HG03558 (cell line): ENCODE measurements at regions not wholly inside any gene's neighbourhood (a gene's known extent, or its start where the extent isn't known, plus 50 kb on each side); places are given as distances from the start of the nearest gene placed in this dataset.

Experiments used
- ATAC-seq: cut with Tn5 transposase; IDR thresholded peaks from one replicate; pipeline ENCODE4 v1.9.1; 2021; ENCODE audit warnings: moderate number of reproducible peaks; ENCODE audit not compliant: unreplicated experiment; ENCODE audit errors: extremely low read depth

DNA sequence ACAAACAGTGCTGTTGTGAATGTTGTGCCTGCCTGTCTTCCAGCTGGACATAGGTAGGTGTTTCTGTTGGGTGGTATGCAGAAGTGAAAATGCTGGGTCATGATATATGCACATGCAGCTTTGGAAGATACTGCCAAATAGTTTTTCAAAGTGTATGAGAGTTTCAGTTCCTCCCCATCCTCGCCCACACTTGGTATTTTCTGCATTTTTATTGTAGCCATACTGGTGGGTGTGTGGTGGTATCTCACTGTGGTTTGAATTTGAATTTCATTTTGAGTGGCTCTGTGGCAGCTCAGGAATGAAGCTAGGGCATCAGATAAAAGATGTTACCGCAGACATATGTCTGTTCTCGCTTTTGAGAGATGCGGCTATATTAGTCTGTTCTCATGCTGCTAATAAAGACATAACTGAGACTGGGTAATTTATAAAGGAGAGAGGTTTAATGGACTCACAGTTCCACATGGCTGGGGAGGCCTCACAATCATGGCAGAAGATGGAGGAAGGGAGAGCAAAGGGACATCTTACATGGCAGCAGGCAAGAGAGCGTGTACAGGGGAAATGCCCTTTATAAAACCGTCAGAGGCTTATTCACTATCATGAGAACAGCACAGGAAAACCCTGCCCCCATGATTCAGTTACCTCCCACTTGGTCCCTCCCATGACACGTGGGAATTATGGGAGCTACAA is 183.1 kb downstream of the CAND1 start:
- peak; percentile 38 for ATAC-seq

DNA sequence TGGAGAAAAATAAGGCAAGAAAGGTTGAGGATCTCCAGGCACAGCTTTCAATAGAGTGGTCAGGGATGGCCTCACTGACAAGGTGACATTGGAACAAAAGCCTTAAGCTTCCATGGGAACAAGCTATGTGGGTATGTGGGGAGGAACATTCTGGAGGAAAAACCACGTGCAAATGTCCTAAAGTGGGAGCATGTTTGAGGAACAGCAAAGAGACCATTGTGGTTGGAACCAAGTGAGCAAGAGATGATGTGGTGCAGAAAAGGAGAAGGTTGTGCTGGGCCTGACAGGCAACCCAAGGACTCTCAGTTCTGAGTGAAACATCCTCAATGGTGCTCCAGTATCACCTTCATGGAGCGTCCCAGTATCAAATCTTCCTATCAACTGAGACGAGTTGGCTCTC is 184.0 kb downstream of the CAND1 start:
- ATAC-seq = no peak

DNA sequence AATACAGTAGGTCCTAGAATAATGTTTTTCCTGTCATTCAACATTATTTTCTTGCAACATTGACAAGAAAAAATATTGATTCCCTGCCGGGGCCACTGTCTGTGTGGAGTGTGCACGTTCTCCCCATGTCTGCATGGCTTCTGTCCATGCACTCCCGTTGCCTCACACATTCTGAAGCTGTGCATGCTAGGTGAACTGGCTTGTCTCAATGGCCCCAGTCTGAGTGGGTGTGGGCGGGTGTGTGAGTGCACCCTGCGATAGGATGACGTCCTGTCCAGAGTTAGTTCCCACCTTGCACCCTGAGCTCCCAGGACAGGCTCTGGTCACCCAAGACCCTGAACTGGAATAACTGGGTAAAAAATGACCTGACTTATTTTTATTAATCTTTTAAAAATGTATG is 186.1 kb downstream of the CAND1 start:
- no peak for ATAC-seq

DNA sequence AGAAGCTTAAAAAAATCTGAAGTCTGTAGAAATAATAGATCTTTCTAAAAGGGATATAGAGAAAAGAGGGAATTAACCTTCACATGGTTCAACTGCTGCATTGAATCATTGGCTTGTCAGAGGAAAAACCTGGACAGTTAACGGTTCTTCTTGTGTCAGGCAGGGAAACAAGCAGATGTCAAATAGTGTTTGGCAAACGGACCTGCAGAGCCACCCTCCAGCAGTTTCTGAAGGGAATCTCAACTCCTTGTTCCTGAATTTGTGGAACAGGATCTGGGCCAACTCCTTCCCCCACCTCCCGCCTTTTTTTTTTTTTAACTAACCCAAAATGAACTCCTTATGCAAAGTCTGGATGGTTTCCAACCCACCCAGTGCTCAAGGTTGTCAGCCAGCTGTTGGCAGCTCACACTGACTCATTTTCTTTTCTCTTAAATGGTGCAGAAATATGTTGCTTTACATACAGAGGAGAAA is 187.3 kb downstream of the CAND1 start:
- ATAC-seq = no peak

DNA sequence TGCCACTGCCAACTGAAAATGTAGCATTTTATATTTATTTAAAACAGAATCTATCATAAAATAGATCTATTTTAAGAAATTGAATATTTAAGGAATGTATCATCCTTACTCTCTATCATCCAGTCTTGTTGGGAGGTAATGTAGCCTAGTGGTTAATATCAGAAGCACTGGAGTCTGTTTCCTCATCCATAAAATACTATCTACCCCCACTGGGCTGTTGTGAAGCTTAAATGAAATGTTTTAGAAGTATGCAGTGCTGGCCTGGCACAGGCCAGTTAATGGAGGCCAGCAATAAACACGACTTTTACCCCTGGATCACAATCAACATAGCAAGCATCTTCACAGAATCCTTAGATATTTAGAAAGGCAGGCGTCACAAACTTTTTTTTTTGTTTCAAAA is 188.0 kb downstream of the CAND1 start:
- ATAC-seq = no peak

DNA sequence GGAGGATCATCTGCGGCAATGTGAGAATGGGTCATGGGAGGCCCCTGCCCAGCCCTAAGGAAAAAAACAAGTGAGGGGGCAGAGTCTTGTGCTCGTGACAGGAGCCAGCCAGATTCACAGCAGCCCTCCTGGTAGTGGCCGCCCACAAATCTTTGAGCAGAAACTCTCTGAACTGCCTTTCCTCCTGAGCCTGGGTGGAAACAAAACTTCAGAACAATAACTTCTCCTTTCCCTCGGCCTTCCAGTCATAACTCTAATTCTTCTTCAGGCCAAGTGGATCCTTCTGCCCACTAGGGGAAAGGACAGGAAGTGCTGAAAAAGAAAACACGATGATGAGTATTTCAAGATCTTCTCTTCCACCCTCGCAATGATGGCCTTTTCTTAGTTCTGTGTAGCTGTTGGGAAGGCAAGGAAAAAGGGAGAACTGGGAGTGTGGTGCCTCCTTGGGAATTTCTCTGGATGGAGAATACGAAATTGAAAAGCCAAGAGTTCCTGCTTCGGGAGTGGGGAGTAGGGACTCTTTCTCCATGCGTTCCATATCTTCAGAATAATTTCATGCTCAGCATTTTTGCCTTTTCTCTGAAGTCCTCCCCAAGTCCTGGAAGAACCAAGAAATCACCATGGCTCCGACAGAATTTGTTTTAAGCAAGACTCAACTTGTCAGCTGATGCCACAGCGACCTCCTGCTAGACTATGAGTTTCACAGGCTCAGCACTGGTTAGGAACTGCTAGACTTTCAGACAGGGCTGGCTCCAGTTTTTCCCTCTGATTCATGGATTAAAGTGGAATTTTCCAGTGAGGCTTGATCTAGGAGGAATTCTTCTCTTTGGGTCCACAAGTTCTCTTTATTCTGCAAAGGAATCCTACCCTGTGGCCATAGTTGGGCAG is 188.9 kb downstream of the CAND1 start:
- no peak for ATAC-seq

DNA sequence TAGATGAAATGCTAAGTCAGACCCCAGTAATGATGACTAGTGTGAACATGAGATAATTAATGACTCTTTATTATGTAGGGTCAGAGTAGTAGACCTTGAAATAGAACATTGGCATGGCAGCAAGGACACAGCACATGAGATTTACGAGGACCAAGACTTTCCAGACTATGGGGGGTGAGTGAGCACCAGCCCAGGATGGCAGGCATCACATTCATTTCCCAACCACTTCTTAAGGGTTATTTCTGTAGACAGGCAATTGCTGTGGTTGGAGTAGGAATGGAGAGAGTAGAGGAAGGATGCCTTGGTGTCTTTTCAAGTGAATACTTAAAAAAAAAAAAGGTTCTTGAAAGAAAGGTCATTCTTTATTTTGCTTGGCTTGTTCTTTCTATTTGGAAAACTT is 189.4 kb upstream of the DYRK2 start:
- no peak for ATAC-seq

DNA sequence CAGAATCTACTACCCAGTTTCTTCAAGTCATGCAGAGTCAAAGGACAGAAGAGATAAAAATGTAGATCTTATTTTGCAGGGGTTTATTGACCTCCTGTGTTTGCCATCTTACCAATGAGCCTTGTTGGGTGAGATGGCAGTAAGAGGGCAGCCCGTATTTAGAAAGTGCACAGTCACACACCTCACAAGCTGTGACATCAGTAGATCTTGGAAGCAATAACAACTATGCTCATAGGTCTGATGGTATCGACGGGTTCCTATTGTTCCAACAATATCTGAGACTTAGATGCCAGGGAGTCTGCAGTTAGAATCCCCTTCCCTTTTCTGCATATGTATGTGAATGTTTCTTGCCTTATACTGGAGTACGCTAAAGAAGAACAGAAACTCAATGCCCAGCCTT is 189.0 kb upstream of the DYRK2 start:
- no peak for ATAC-seq

DNA sequence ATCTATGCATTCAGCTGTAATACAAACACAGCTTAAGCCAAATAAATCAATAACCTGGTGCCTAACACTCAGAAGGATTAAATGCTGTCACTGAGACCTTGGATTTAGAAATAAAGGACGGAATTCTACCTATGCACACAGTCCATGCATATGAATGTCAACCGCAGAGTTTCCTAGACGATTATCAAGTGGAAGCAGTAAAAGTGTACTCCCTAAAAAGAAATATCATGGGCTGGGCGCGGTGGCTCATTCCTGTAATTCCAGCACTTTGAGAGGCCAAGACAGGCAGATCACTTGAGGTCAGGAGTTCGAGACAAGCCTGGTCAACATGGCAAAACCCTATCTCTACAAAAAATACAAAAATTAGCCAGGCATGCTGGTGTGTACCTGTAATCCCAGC is 188.2 kb upstream of the DYRK2 start:
- ATAC-seq = no peak

DNA sequence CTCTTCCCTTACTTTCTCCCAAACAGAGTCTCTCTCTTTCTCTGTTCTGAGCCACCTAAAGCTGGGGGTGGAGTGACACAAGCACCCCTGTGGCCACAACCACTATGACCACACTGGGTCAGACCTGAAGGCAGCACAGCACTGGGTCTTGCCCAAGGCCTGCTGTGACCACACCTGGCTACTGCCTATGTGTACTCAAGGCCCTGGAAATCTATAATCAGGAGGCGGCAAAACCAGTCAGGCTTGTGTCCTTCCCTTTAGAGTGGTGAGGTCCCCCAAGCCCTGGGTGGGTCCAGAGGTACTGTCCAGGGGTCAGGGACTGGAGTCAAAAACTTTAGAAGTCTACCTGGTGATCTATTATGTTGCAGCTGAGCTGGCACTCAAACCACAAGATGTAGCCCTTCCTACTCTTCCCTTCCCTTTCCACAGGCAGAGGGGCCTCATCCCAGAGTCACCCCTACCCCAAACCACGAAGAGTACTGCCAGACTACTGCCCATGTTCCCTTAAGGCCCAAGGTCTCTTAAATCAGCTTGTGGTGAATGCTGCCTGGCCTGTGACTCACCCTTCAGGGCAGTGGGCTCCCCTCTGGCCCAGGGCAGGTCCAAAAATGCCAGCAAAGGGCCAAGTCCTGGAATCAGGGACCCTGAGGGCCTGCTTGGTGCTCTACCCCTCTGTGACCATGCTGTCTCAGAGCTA is 179.8 kb upstream of the DYRK2 start:
- no peak for ATAC-seq

DNA sequence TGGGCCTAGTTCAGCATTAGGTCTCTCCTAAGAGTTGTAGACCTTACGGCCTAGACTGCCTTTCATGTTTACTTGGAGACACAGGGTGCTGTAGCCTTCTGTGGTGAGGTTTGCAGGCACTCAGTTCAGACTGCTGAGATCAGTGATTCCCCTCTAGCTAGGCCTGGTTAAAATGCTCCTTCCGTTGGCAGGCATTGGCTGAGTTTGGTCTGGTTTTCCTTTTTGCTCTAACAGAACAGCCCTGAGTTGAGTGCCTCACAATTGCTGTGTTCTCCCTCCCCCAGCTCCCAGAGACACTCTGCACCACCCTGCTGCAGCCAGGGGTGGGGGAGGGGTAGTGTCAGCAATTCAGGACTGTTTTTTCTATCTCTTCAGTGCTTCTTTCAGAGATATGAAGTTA is 178.9 kb upstream of the DYRK2 start:
- ATAC-seq = no peak

DNA sequence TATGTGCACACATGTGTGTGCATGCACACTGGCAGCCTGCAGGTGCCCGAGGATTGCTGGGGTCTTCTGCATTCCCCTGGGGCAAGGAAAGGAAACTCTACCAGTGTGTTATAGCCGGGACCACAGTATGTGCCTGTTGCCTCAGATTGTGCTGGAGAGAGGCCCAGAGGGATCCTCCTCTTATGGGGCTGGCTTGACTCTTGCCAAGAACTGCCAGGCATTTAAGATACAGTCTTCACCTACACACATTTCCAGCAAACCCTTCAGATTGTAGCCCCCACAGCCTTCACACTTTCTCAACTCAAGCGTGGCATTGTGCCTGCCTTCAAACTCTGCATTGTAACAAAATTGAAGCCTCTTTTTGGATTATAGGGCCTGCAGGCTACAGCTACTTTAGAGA is 176.7 kb upstream of the DYRK2 start:
- ATAC-seq = no peak

DNA sequence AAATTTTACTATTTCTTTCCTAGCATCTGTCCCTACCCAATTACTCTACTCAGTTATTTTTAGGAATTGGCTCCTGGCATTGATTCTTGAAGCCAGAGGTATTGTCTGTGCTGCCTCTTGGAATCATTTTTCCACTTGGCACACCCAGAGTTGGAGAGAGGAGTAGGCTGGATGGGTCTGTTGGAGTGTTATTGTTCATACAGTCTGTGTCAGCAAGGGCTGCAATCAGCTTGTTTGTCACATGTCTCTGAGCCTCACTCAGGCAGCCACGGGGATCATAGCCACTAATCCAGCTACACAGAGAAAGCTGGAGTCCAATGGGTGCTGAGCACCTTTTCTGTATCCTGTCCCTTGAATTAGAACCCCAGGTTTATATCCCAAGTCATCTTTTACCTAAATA is 176.0 kb upstream of the DYRK2 start:
- no peak for ATAC-seq

DNA sequence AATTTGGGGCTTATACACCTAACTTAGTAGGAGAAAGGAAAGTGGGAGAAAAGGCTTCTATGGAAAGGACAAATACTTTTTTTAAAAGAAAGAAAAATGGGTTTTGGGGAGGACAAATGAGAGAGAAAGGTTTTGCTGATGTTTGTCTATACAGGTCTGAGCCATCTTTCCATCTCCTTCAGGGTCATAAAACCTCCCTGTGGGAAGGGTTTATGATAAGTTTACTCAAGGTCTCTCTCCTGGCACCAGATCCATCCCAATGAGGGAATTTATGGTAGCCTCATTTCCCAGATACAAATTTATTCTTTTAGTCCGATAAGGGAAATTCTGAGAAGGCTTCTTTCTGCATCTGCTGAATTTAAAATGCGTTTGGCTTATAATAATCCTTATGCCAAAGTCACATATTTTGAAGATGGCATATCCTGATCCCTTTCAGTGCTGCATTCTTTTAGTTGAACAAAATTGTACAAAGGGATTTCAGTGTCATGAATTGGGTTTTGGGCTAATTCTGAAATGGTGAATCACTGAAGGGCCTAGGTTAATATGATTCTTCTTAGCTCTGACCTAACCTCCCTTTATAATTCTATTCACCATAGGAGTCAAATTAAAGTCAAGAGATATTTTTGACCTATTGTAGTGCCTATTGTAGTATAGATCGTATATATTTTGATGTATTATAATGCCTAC is 173.5 kb upstream of the DYRK2 start:
- ATAC-seq = no peak

DNA sequence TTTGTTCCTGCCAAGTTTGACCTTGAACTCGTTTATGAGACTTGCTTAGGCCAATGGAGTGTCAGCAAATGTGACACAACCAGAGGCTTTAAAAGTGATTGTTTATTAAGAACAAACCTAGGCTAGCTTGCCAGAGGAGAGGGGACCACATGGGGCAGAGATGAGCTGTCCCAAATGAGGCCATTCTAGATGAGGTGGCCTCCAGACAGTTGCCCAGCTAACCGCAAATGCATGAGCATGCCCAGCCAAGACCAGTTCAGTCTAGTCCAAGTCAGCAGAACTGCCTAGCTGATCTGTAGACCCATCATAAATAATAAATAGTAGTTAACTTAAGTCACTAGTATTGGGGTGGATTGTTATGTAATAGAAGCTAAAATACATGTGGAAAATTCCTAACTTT is 172.8 kb upstream of the DYRK2 start:
- no peak for ATAC-seq

DNA sequence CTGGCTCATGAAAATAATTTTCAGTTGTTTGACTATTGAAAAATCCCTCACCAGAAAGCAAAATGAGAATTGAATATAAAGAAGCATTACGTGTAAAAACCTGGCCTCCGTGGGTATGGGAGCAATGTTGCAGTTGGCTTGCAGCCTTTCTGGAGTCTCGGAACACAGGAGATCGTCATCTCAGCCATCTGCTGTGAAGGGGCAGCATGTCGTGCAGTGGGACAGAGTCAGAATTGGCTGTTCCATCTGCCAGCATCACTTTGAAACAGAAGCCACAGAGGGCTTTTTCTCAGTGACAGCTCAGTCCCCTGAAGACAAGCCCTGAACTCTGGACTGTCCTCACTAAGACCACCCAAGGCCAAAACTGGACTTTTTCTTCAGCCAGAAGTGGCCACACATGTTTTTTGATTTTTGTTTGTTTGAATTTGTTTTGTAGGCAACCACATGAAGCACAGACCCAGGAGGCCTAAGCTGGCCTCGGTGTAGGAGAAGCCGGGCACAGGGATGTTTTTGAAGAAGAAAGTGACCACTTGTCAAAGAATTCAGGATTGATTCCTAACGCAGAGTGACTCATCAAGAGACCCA is 170.8 kb upstream of the DYRK2 start:
- no peak for ATAC-seq

DNA sequence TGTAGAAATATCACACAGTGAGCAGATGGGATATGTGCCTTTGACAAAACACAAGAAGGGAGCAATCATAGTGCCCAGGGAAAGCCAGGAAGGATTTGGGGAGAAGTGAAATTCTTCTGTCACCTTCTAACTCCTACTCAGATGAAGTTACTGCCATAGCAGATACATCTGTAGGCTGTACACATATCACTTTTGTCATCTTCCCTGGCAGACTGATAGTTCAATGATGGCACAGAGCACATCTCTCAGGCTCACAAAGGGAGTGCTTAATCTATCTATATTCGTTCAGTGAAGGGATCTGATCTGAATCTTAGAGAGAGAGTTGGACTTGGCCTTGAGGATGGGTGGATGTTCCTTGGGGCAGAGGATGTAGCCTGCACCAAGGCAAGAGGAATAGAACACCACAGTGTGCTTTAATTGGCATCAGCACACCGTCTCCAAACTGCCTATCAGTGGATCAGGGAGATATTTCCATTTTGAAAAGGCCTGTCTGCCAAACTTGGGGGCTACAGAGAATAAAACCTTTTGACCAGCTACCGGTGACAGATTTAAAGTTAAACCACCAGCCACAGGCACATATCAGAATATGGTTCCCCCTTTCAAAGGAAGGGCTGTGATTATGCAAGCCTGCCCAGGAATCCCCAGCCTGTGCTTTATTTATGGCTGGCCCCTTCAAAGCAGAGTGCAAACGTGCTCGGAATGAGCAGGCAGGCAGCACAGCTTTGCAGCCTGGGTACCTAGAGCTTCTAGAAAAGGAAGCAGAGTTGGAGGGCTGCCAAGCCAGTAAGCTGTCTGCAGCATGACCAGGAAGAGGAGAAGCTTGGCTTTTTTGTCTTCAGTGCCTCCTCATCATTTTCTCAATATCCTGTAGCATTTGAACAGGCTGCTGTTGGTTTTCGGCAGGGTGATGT is 165.5 kb upstream of the DYRK2 start:
- peak; percentile 63 for ATAC-seq

DNA sequence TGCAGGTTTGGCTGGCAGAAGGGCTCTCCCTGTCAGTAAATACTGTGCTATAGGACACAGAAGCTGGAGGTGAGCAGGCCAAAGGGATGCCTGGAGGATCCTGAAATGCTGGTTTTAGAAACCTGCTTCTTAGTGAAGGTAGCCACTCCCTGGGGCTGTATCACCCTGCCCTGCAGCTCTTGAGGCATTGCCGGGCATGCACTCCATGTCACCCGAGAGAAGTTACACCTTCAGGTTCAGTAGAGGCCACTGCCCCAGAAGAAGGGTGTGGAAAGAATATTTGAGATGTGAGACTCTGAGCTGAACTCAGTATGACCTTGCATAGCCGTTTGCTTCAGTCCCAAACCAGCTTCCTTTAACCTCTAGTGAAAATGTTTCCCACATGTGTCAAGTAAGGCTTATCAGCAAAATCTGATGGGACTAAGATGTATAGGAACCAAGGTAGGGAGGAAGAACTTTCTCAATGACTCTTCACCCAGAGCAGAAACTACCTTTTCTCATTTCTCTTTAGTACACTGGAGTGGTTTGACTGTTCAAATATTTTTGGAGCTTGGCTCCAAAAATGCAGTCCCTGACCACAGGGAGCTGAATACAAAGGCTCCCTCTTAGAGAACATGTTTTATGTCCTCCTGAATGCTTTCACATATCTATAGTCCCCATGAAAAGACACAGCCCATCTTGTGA is 164.5 kb upstream of the DYRK2 start:
- ATAC-seq = no peak
